ENCODE measurements at regions not wholly inside any gene's neighbourhood (a gene's known extent, or its start where the extent isn't known, plus 50 kb on each side); places are given as distances from the start of the nearest gene placed in this dataset.
"Not testable (repeated sequence)": the region's sequence is repeated elsewhere in the genome, so short reads cannot be mapped to it uniquely, and the experiment has no call there.

GRCh38 chr13:54004026-54004699 lies 975.5 kb downstream of the OLFM4 start:
- no peak for FAIRE-seq

- no peak for FAIRE-seq
These were observed 987.9 kb downstream of the OLFM4 start for GRCh38 chr13:54016542-54016941.

- FAIRE-seq: no peak
These were observed 989.9 kb downstream of the OLFM4 start for GRCh38 chr13:54018485-54018884.

- no peak for FAIRE-seq
These were observed 1000.6 kb downstream of the OLFM4 start for GRCh38 chr13:54029226-54029625.

GRCh38 chr13:54029720-54030119 lies 1001.1 kb downstream of the OLFM4 start:
- no peak for FAIRE-seq

GRCh38 chr13:54033323-54033861 lies 1004.8 kb downstream of the OLFM4 start:
- no peak for FAIRE-seq

- no peak for FAIRE-seq
These were observed 1005.4 kb downstream of the OLFM4 start for GRCh38 chr13:54034047-54034446.

GRCh38 chr13:54057416-54057815 lies 1028.8 kb downstream of the OLFM4 start:
- not testable (repeated sequence) for FAIRE-seq

- not testable (repeated sequence) for FAIRE-seq
These were observed 1041.3 kb downstream of the OLFM4 start for GRCh38 chr13:54069958-54070357.

- no peak for FAIRE-seq
These were observed 1049.0 kb downstream of the OLFM4 start for GRCh38 chr13:54077569-54077968.

GRCh38 chr13:54078271-54078870 lies 1049.8 kb downstream of the OLFM4 start:
- FAIRE-seq: no peak

GRCh38 chr13:54082309-54082708 lies 1053.7 kb downstream of the OLFM4 start:
- FAIRE-seq: not testable (repeated sequence)

- FAIRE-seq: no peak
These were observed 1063.3 kb downstream of the OLFM4 start for GRCh38 chr13:54091884-54092283.

- no peak for FAIRE-seq
These were observed 1064.1 kb downstream of the OLFM4 start for GRCh38 chr13:54092686-54093085.

GRCh38 chr13:54110597-54110996 lies 1082.0 kb downstream of the OLFM4 start:
- no peak for FAIRE-seq

- no peak for FAIRE-seq
These were observed 1096.1 kb downstream of the OLFM4 start for GRCh38 chr13:54124700-54125099.

- not testable (repeated sequence) for FAIRE-seq
These were observed 1102.3 kb downstream of the OLFM4 start for GRCh38 chr13:54130931-54131330.

GRCh38 chr13:54131433-54131832 lies 1102.8 kb downstream of the OLFM4 start:
- not testable (repeated sequence) for FAIRE-seq

- FAIRE-seq: not testable (repeated sequence)
These were observed 1103.5 kb downstream of the OLFM4 start for GRCh38 chr13:54132127-54132526.

GRCh38 chr13:54132720-54133119 lies 1104.1 kb downstream of the OLFM4 start:
- FAIRE-seq: not testable (repeated sequence)

GRCh38 chr13:54133746-54134145 lies 1105.1 kb downstream of the OLFM4 start:
- no peak for FAIRE-seq

GRCh38 chr13:54144828-54145227 lies 1116.2 kb downstream of the OLFM4 start:
- FAIRE-seq: no peak

- FAIRE-seq: no peak
These were observed 1122.2 kb downstream of the OLFM4 start for GRCh38 chr13:54150851-54151250.

GRCh38 chr13:54162069-54162468 lies 1133.5 kb downstream of the OLFM4 start:
- no peak for FAIRE-seq

Data from TTC549 (cell line).